Fibroblast of skin of back (primary cell): ENCODE measurements at regions not wholly inside any gene's neighbourhood (a gene's known extent, or its start where the extent isn't known, plus 50 kb on each side); places are given as distances from the start of the nearest gene placed in this dataset.
"Not testable (repeated sequence)": the region's sequence is repeated elsewhere in the genome, so short reads cannot be mapped to it uniquely, and the experiment has no call there.

Source experiments
- DNase-seq: peaks from one replicate; pipeline ENCODE4 v3.0.0-alpha.2; 2013

DNA sequence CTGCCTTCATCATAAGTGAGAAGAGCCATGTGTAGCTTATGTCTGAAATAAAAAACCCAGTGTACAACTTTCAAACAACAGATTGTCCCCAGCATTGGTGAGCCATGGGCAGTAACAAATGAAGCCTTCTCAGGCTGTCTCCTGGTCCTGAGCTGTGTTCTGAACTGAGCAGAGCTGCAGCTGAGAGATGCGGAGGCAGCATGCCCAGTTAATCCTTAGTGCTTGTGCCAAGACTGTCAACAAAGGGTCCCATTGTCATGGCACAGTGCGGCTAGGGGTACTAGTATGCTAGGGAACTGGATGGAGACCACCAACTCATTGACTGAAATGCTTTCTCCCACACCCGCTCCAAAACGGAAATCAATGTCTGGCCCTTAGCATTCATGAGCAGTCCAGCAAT lies 154.3 kb downstream of the RMST start:
- DNase-seq: no peak

DNA sequence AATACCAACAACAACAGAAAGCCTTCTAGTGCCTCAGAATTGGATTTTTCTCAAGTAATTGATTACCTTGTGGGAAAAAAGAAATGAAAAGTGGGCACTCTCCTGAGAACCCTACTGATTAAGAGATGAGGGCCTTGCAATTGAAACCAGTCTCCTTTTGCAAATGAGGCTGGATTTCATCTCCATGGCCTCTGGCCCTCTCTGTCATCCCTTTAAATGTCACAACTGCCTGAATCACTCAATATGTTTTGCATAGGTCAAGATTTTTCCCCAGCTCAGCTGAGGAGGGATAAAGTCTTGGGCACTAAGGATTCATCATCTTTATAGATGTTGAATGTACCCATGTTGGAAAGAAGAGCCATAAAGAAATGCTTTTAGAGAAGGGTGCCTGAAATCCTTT lies 166.4 kb downstream of the RMST start:
- no peak for DNase-seq

DNA sequence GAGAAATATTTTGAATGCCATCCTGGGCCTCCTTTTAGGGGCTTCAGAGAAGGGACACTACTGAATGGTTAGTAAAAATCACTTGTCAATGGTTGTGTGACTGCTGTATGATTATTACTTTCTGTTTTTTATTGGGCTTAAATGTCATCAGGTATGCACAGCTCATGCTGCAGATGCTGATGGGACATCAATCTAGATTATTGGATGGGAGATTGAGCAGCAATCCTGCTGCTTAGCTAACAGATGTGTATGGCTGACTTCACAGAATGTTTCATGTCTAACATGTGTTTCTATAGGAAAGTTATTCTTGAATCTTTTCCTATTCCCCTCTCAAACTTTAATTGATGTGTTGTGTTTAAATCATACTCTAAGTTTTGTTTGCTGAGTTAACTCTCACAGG lies 166.8 kb downstream of the RMST start:
- DNase-seq: no peak

DNA sequence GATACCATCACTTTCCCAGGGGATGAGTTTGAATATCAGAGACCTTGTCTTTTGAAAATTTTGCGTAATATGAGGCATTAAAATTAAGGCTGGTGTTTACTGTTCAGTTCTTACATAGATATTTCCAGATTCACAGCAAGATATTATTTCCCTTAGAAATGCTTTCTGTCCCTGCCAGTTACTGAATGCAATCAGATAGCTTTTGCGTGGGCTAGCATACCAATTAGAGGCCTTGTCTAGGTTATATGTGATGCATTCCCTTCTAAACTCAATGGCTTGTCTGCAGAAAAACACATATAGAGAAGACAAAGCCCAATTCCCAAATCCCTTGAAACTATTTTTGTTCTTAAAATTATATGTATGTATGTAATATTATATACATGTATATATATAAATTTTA lies 167.8 kb downstream of the RMST start:
- DNase-seq: no peak

DNA sequence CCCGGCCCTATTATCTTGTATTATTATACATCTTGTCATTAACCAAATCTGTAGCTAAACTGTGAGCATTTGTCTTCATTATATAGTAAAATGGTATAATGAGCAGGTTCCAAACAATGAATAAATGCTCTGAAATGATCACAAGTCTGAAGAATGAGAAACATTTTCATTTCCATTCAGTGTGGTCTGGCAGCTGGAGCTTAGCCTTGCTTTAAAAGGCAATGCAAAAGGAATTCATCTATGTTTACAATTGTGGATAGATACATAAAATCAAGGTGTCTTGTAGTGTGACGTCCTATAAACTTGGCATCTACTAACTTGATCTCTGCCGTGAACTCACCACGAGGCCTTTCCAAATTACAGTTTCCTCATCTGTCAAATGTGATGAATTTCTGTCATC lies 168.3 kb downstream of the RMST start:
- no peak for DNase-seq

DNA sequence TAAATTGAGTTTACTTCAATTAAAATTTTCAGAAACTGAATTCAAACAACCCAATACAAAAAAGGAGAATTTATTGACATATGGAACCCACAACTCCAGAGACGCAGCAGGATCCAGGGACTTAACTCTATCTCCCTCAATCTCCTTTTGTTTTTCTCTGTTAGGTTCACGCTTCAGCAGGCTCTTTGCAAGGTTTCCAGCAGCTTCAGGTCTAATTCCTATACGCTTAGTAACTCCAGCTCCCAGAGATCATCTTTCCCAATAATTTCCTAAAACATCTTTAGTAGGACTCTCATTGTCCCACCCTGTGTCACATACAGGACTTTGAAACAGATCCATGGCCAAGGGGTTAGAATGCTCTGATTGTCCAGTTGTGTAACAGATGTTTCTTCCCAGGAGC lies 175.2 kb downstream of the RMST start:
- DNase-seq: no peak

DNA sequence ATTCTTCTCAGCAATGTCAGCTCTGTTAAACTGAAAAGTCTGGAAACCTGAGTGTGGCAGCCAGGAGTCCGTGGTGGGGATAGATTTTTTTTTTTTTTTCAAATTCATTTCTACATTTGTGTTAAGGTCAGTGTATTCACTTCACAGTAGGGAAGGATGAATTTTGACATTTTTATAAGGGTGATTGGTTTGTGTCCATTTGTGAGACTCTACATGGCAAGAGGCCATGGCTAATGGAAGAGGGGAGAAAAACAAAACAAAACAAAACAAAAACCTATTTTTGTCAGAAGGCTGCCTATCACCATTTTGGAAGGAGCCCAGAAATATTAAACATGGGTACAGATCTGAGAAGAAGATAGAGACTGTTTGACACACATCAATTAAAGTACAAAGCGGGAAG lies 176.1 kb downstream of the RMST start:
- no peak for DNase-seq

DNA sequence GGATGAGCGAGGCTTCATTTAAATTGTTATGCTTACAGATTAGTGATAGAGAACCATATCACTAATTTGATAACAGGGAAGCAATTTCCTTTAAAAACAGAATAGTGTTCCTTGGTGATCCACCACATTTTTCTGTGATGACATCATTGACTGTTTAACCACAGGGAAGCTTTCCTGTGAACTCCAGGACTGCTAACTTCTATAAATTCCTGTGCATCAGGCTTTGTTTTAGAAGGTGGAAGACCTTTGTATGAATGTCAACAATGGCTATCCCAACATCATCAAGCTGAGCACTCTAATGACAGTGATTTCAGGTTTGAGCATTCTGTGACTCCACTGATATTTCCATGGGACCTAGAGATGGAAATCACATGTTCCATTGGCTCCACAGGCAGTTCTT lies 177.1 kb downstream of the RMST start:
- DNase-seq: no peak

DNA sequence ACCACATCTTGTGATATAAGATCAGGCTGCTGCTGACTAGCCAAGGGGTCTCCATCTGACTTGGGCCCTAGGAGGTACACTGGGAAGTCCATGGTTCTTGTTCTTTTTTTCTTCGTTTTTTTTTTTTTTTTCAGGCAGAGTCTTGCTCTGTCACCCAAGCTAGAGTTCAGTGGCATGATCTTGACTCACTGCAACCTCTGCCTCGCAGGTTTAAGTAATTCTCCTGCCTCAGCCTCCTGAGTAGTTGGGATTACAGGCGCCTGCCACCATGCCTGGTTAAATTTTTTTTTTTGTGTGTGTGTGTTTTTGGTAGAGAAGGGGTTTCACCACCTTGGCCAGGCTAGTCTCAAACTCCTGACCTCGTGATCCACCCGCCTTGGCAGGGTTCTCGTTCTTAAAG lies 178.2 kb downstream of the RMST start:
- no peak for DNase-seq

DNA sequence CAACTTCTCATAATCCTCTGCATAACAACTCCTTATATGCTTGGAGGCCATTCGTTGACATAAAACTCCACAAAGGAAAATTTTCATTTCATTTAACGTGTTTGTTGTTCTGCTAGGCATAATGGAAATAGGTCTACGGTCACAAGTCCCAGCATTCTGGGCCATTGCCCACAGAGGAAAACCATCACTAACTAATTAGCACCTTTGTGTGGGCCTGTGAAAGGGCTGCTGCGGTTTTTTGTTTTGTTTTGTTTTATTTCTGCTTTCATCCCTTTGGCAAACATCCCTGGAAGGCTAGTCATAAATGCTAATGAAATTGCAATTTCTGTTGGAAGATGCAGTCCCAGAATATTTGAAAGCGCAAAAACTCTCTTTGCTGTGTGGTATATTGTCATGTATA lies 180.3 kb downstream of the RMST start:
- DNase-seq: no peak

DNA sequence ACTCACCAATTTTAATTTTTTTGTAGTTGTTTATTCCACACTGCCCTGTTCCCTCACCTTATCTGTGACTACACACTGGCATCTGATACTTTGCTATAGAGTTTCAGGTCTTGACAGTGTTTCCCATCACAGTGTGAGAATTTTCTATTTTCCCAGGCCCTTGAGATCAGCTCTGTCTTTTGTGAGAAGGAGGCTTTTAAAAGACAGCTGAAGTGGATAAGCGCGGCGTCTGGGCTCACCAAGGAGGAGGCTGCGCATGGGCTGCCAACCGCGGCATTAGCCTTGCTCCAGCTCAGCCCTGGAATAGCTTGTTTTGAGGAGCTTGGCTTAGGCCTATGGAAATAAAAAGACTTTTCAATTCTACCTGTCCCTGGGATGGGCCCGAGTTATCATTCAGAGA lies 181.3 kb downstream of the RMST start:
- no peak for DNase-seq

DNA sequence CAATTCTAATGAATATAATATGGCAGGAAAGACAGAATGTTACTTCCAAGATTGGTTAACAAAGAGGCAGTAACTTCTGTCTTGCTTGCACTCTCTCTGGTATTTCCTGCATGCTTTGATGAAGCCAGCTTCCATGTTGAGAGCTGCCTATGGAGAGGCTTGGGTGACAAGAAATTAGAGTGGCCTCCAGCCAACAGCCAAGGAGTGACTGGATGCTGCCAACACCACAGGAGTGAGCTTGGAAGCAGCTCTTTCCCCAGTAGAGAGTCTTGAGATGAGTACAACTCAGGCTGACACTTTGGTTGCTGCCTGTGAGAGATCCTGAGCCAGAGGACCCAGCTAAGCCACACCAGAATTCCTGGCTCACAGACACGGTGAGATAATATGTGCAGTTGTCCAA lies 183.1 kb downstream of the RMST start:
- no peak for DNase-seq

DNA sequence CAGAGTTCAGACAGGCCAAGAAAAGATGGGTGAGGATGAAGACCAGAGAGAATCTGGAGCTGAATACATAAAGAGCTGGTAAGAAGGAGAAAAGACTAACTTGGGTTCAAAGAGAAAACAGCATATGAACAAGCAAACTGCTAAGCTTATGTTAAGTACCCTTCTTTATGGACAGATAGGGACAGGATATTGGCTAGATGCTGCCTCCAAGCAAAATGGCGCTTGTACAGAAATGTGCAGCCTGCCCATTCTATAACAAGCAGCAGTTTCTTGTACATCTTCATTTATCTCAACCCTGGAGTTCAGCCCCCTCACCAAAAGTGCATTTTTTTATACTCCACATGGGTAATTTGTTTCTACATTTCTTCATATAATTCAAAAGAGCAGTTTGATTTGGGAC lies 184.5 kb downstream of the RMST start:
- no peak for DNase-seq

DNA sequence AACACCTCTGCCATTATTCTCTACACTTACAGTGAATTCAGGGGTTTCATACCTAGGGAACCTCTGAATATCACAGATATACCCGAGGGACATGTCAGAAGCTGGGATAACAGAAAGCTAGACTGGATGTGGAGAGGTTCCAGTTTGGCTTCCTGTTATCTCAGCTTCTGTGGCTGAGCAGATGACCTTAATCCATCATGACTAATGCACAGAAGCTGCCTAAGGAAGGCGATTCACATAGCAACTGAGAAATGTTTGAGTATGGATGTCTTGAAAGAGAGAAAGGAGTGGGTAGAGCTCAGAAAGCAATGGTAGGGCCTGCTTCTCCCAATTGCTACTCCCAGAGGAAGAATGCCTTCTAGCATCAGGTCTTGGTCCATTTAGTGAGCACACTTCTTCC lies 187.6 kb downstream of the RMST start:
- peak; percentile 0 for DNase-seq

DNA sequence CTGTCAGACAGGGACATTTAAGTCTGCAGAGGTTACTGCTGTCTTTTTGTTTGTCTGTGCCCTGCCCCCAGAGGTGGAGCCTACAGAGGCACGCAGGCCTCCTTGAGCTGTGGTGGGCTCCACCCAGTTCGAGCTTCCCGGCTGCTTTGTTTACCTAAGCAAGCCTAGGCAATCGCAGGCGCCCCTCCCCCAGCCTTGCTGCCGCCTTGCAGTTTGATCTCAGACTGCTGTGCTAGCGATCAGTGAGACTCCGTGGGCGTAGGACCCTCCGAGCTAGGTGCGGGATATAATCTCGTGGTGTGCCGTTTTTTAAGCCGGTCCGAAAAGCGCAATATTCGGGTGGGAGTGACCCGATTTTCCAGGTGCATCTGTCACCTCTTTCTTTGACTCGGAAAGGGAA lies 193.9 kb downstream of the RMST start:
- DNase-seq: not testable (repeated sequence)

DNA sequence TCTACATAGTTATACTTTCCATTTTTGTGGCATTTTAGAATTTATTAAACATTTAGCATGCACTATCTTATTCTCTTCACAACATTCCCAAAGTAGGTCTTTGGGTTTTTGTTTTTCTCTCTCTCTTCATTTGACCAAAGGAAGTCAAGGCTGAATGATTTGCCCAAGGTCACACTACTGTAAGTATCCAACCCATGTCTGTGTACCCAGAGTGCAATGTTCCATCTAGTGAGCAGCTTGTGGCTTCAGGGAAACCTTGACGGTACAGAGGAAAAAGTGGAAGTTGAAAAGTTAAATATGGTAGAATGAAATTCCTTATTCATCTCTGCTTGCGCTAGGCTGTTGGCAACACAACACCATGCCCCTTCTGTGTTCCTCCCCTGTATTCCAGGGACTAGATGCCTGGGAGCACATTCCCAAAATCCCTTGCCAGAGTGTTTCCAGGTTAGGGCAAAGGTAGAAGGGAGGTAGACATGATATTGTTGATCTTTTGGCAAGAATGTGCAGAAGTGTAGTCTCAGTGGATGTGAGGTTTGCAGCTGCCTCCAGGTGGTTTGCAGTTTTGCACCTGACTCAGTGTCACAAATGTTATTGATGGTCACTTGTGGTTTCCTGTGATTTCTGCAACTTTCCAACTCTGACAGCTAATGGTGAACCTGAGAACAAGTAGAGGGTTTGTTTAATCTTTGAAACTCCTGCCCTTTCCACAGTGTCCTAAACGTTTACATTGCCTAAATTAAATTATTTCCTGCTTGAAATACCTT lies 196.7 kb downstream of the RMST start:
- no peak for DNase-seq

DNA sequence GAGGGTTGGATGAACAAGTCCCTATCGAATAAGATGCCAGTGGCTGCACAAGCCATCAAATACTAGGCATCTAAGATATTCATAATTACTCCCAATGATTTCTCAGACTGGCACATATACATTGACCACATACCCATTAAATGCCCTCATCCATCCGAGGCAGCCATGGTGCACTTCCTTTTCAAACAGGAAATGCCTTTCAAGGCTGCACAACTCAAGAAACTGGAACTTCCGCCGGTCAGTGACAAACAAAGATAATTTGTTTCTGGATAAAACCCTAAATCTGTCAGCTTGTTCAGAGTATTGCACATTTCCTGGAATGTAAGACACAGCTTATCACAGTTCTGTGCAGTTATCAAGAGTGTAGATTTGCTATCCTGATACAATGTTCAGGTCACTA lies 203.7 kb downstream of the RMST start:
- no peak for DNase-seq

DNA sequence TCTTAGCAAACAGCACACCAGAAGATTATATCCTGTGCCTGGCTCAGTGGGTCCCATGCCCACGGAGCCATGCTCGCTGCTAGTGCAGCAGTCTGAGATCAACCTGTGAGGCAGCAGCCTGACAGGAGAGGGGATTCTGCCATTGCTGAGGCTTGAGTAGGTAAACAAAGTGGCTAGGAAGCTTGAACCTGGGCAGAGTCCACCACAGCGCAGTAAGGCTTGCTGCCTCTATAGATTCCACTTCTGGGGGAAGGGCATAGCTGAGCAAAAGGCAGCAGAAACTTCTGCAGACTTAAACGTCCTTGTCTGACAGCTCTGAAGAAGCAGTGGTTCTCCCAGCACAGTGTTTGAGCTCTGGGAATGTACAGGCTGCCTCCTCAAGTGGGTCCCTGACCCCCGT lies 210.3 kb downstream of the RMST start:
- DNase-seq: no peak

DNA sequence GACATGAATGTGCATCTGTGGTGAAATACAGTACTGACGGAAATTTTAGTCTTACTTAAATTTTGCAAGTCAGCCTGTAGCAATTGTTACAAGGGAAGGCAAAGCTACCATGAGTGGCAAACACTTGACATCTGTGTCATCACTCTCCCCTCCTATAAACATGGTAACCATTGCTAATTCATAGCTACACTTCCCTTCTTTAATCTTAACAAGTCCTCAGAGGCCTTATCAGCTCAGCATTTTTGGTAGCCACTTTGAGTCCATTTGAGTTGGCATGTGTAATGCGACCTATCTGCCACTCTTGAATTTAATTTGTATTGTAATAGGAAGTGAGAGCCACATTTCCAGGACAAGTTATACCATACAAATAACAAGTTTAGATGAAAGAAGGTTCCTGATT lies 218.1 kb downstream of the RMST start:
- no peak for DNase-seq

DNA sequence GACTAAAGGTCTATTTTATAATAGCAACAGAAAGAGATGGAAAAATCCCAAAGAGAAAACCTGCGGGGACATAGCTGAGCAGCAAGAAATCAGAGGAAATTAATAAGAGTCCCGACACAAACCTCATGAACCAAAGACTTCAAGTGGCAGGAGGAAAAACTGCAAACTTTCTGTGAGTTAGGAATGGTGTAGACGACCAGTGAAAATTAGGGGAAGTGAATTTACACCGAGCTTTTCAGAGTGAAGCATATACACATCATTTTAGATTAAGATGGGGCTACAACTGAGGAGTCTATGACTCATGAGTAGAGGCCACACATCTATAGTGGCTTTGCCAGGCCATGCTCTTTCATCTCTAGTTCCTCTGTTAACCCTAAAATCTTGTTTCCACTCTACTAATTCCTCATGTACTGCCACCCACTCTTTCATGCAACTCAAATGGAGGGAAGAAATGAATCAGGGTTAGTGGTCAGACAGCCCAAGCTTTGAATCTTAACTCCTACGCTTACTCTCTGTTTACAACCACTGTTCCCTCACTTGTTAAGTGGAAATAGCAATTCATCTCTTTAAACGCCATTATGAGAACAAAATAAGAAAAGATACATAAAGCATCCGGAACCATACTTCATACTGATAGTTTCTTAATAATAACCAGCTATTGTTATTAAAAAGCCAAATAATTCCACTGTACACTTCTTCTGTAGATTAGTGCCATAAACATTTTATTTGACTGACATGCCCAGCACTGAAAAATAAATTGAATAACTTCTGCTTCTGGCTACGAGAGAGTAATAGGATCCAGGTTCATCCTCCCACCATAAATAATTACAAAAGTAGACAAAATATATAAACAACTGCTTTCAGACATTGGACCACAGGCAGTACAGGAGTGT lies 219.3 kb downstream of the RMST start:
- DNase-seq: no peak

DNA sequence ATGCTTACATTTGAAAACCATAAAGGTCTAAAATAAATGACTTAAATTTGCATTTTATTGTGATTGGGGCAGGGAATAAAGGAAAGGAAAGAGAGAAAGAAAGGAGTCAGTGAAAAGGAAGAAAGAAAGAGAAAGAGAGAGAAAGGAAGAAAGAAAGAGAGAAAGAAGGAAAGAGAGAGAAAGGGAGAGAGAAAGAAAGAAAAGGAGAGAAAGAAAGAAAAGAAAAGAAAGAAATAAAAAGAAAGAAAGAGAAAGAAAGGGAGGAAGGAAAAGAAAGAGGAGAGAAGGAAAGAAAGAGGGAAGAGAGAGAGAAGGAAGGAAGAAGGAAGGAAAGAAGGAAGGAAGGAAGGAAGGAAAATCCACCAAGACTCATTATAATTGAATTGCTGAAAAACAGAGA lies 222.8 kb downstream of the RMST start:
- no peak for DNase-seq

DNA sequence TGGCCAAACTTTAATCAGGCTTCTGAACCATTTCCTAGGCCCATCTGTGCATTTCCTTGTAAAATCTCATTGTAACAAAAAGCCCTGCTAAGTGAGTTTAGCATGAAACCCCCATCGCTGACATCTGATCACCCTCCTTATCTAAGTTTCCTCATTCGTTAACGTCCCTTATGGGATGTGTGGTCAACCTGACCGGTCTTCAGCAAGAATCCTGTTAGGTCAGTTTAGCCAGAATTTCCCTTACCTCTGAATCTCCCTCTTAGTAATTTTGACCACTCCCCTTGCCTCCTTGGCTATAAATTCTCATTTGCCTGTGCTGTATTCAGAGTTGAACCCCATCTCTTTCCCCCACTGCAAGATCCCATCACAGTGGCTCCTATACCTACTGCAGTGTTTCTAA lies 239.3 kb downstream of the RMST start:
- no peak for DNase-seq

DNA sequence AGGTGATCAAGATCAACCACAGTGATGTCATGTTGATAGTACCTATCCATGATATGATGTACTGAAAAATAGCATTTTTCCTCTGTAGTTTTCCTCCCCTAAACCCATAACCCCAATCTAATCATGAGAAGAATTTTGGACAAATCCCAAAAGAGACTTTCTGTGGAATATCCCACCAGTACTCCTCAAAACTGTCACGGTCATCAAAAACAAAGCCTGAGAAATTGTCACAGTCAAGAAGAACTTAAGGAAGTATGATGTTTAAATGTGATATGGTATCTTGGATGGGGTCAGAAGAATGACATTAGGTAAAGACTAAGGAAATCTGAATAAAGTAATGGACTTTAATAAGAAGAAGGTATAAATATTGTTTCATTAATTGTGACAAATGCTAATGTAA lies 248.8 kb downstream of the RMST start:
- DNase-seq: no peak

DNA sequence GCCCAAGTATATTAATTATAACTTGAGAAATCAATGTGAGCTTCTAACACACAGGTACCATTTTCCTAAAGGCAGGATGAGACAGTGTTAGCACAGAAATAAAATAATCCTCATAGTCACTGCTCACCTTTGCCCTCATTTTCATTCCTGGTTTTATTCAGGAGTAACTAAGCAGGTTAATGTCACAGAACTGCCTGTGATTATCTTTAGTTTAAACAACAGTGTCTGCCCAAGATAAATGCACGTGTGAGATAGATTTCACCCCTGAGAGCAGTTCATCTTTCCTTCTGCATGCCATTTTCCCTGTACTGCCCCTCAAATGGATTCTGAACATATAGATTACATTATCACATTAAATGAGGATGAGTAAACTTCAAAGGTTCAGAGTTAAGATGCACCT lies 250.7 kb downstream of the RMST start:
- no peak for DNase-seq
